Uterus (tissue), 3 donors: ENCODE measurements at regions not wholly inside any gene's neighbourhood (a gene's known extent, or its start where the extent isn't known, plus 50 kb on each side); places are given as distances from the start of the nearest gene placed in this dataset.

ENCODE experiments used
- DNase-seq, 2 donors: peaks; one replicate each; pipeline ENCODE4 v3.0.0-alpha.2; 2019 to 2020
- H3K27ac ChIP-seq, 2 donors: fragments of 200-600 bp; sonication (generic); 1 replicate in 1 of 2; 2 replicates in 1 of 2; pipeline ENCODE4 v1.5.1; 2016 to 2018
- H3K27me3 ChIP-seq, 2 donors: fragments of 200-600 bp; sonication (generic); one replicate each; pipeline ENCODE4 v1.5.1; 2018 to 2019; ENCODE audit warnings: control low read depth in 1 of 2
- H3K36me3 ChIP-seq, 2 donors: fragments of 200-600 bp; sonication (generic); one replicate each; pipeline ENCODE4 v1.5.1; 2019; ENCODE audit warnings: control low read depth in 1 of 2
- H3K4me1 ChIP-seq, 2 donors: fragments of 200-600 bp; sonication (generic); one replicate each; pipeline ENCODE4 v1.5.1; 2018 to 2019; ENCODE audit warnings: control low read depth in 1 of 2
- H3K4me3 ChIP-seq, 2 donors: fragments of 200-600 bp; sonication (generic); 1 replicate in 1 of 2; 2 replicates in 1 of 2; pipeline ENCODE4 v1.5.1; 2018 to 2019; ENCODE audit warnings: mild to moderate bottlenecking in 1 of 2
- H3K9me3 ChIP-seq, 2 donors: fragments of 200-600 bp; sonication (generic); one replicate each; pipeline ENCODE4 v1.5.1; 2019; ENCODE audit warnings: control low read depth in 1 of 2
- CTCF ChIP-seq, 4 experiments: fragments of 200-600 bp in 2 of 4; fragments of 450-650 bp in 2 of 4; sonication (generic) in 2 of 4; IDR thresholded peaks; one replicate each; pipeline ENCODE4 v1.5.1; 2016 to 2019; ENCODE audit warnings: antibody characterized with exemption in 4 of 4, mild to moderate bottlenecking in 2 of 4, moderate library complexity in 1 of 4
- POLR2A ChIP-seq, 2 donors: fragments of 450-650 bp; IDR thresholded peaks; one replicate each; pipeline ENCODE4 v1.6.1; 2016; ENCODE audit warnings: antibody characterized with exemption in 2 of 2, mild to moderate bottlenecking in 1 of 2, moderate library complexity in 1 of 2
- intact Hi-C: fragments of 100-400 bp; cut with DNase I; formaldehyde crosslinking; loops from one replicate; pipeline ENCODE4 v1.15.1; 2023; ENCODE audit warnings: low total_unique reads
- donor health status: DM: yes; HTN: yes; CAD: no.

DNA sequence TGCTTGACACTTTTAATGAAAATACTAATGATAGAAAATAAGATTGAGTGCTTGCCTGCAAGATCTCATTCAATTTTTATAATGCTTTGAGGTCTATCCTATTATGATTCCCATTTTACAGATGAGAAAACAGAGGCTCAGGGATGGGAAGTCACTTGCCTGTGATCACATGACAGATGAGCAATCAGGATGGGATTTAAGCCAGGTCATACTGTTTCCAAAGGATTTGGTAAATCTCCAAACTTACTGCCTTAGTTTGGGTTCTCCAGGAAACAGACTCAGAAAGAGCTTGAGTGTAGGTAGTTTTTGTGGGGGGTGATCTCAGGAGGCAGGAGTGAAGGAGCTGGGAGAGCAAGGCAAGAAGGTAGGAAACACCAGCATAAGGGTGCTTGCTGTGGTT lies 456.3 kb downstream of the MAFB start:
- no peak for TF ChIP-seq POLR2A (IDR thresholded peaks at IDR 0.05)
- no peak for TF ChIP-seq CTCF (IDR thresholded peaks at IDR 0.05)
- intact Hi-C loops, result no loop called here
- Histone ChIP-seq H3K27ac (no peak overlapping the region), H3K9me3 (no peaks in the 10 kb centered on the region), H3K4me3 (no peak overlapping the region), H3K27me3 (no peaks in the 10 kb centered on the region), H3K36me3 (no peaks in the 10 kb centered on the region), H3K4me1 (no peaks in the 10 kb centered on the region)
- no peak for DNase-seq

DNA sequence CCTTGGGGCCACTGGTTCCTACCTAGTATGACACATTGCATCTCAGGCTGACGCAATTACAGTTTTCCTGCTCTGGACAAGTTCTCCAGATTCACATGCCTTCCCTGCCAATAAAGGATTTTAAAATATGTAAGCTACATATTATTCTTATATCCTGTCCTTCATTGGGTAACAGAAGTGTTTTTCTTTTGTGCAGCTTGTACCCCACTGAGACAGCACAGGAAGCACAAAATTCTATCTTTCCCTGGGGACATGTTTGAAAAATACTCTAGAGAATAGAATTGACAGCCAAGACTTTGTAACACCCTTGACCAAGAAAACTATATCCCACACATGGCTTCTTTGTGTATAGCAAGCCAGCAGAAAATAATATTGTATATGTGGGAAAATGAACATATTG lies 456.8 kb downstream of the MAFB start:
- Histone ChIP-seq H3K36me3 (no peaks in the 10 kb centered on the region), H3K9me3 (no peaks in the 10 kb centered on the region), H3K4me1 (no peaks in the 10 kb centered on the region), H3K4me3 (no peak overlapping the region), H3K27me3 (no peaks in the 10 kb centered on the region), H3K27ac (no peak overlapping the region)
- TF ChIP-seq CTCF (IDR thresholded peaks at IDR 0.05) (no peak), POLR2A (IDR thresholded peaks at IDR 0.05) (no peak)
- intact Hi-C loops, result no loop called here
- DNase-seq, result no peak

GRCh38 chr20:40230486-40230885 lies 458.6 kb downstream of the MAFB start:
- Histone ChIP-seq H3K27ac (no peak overlapping the region), H3K9me3 (no peaks in the 10 kb centered on the region), H3K4me3 (no peak overlapping the region), H3K4me1 (no peaks in the 10 kb centered on the region), H3K36me3 (no peaks in the 10 kb centered on the region), H3K27me3 (no peaks in the 10 kb centered on the region)
- TF ChIP-seq CTCF (IDR thresholded peaks at IDR 0.05) (no peak), POLR2A (IDR thresholded peaks at IDR 0.05) (no peak)
- no peak for DNase-seq
- intact Hi-C loops, result no loop called here

DNA sequence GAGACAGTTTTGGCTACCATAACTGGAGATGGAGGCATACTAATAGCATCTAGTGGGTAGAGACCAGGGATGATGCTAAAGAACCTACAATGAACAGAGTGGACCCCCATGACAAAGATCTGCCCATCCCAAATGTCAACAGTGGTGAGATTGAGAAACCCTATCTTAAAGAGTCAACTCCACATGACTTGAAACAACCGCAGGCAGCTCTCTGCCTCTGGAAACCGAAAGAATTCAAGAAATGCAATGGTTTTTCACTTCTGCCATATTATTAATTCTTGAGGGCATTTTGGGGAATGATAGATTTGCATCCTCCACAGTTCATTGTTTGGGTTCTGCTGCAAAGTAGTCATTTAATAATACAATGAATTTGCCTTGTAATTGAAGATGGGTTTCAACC lies 463.4 kb downstream of the MAFB start:
- intact Hi-C loops, result no loop called here
- Histone ChIP-seq H3K27ac (no peak overlapping the region), H3K9me3 (no peaks in the 10 kb centered on the region), H3K4me3 (no peak overlapping the region), H3K4me1 (no peaks in the 10 kb centered on the region), H3K36me3 (no peaks in the 10 kb centered on the region), H3K27me3 (no peaks in the 10 kb centered on the region)
- DNase-seq, result no peak
- TF ChIP-seq POLR2A (IDR thresholded peaks at IDR 0.05) (no peak), CTCF (IDR thresholded peaks at IDR 0.05) (no peak)

DNA sequence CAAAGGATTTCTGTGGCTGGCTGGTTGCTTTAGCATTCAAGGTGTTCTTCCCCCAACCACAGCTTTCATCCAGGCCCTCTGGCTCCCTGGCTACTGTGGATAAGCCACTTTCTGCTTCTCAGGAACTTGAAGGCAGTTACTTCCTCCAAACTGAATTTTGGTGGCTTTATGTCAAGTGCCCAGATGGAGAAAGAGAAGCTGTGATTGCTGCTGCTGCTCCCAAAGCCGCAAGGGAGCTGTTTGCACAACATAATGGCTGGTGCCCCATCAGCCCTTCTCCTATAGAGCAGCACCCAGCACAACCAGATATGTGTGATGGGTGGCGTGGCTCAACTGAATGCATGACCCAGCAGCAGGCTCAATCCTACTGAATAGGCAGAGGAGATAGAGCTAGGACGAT lies 465.2 kb downstream of the MAFB start:
- TF ChIP-seq CTCF (IDR thresholded peaks at IDR 0.05) (no peak), POLR2A (IDR thresholded peaks at IDR 0.05) (no peak)
- no peak for DNase-seq

More for the DNA sequence above, 465.2 kb downstream of the MAFB start:
- intact Hi-C loops, result no loop called here
- H3K9me3 ChIP-seq, result no peaks in the 10 kb centered on the region
- no peaks in the 10 kb centered on the region for H3K4me1 ChIP-seq
- no peaks in the 10 kb centered on the region for H3K27me3 ChIP-seq
- H3K4me3 ChIP-seq, result no peak overlapping the region
- H3K36me3 ChIP-seq, result no peaks in the 10 kb centered on the region
- H3K27ac ChIP-seq, result no peak overlapping the region
